ENCODE measurements at regions not wholly inside any gene's neighbourhood (a gene's known extent, or its start where the extent isn't known, plus 50 kb on each side); places are given as distances from the start of the nearest gene placed in this dataset.

- TF ChIP-seq ZFP30 (CRISPR knock-in tag; IDR thresholded peaks at IDR 0.05): no peak
- no peak for TF ChIP-seq BACH2 (CRISPR knock-in tag; IDR thresholded peaks at IDR 0.05; ENCODE audit: borderline replicate concordance)
- no peak for TF ChIP-seq ZNF565 (CRISPR knock-in tag; conservative IDR thresholded peaks at IDR 0.05; ENCODE audit: low read depth)
- TF ChIP-seq CSRNP3 (CRISPR knock-in tag; IDR thresholded peaks at IDR 0.05): no peak
- TF ChIP-seq OSR1 (CRISPR knock-in tag; IDR thresholded peaks at IDR 0.05): no peak
- no peak for TF ChIP-seq SNAI2 (CRISPR knock-in tag; IDR thresholded peaks at IDR 0.05)
- TF ChIP-seq ZC3H10 (CRISPR knock-in tag; IDR thresholded peaks at IDR 0.05): no peak
- no peak for TF ChIP-seq ZFP3 (CRISPR knock-in tag; IDR thresholded peaks at IDR 0.05)
- no peak for TF ChIP-seq RARB (CRISPR knock-in tag; IDR thresholded peaks at IDR 0.05)
- no peak for TF ChIP-seq CREB5 (CRISPR knock-in tag; IDR thresholded peaks at IDR 0.05; ENCODE audit: low read depth)
- no peak for TF ChIP-seq TSHZ2 (CRISPR knock-in tag; IDR thresholded peaks at IDR 0.05)
Measured at GRCh38 chr16:9014389-9014788, 50.7 kb upstream of the USP7 start.
